Activated T-cell treated with anti-CD3 and anti-CD28 coated beads, Interleukin-2, amount 50 U/mL, for 4 hours (primary cell): ENCODE measurements at regions not wholly inside any gene's neighbourhood (a gene's known extent, or its start where the extent isn't known, plus 50 kb on each side); places are given as distances from the start of the nearest gene placed in this dataset.
A peak's percentile ranks its signal among the peaks of the same experiment; 100 is the strongest.

Source experiments
- ATAC-seq, 2 donors: fragments of 200-7000 bp; cut with Tn5 transposase; one replicate each; pipeline ENCODE4 v1.10.0; 2021
- DNase-seq: peaks from one replicate; pipeline ENCODE4 v3.0.0-alpha.2; 2020
- H3K27me3 Mint-ChIP-seq: one replicate; pipeline ENCODE4 v1.8.0; 2021; ENCODE audit warnings: low read depth, mixed read lengths
- H3K36me3 Mint-ChIP-seq: one replicate; pipeline ENCODE4 v1.8.0; 2022; ENCODE audit warnings: mixed read lengths; ENCODE audit not compliant: insufficient read depth
- H3K4me1 Mint-ChIP-seq: one replicate; pipeline ENCODE4 v1.8.0; 2021; ENCODE audit warnings: low read depth, mixed read lengths
- H3K4me3 Mint-ChIP-seq: one replicate; pipeline ENCODE4 v1.8.0; 2021; ENCODE audit warnings: mild to moderate bottlenecking, moderate library complexity, mixed read lengths
- H3K9me3 Mint-ChIP-seq: one replicate; pipeline ENCODE4 v1.8.0; 2021; ENCODE audit warnings: mixed read lengths

DNA sequence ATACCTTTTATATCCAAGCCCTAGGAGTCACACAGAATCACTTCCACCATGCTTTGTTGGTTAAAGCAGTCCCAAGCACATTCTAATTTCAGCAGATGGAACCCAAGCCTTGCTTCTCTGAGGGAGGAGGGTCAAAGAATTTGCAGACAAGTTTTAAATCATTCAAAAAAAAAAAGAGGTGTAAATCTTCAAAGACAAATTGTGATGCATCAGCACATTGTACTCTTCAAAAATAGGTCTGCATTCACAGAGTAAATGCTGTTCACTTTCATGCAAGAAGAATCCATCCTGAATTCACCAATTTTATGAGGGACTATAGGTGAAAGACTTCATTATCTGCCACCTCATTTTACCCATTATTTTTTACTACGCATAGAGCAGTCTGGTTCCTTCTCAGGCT, 321.8 kb upstream of the PRDM1 start:
- H3K4me1 Mint-ChIP-seq, result no peaks in the 10 kb centered on the region

DNA sequence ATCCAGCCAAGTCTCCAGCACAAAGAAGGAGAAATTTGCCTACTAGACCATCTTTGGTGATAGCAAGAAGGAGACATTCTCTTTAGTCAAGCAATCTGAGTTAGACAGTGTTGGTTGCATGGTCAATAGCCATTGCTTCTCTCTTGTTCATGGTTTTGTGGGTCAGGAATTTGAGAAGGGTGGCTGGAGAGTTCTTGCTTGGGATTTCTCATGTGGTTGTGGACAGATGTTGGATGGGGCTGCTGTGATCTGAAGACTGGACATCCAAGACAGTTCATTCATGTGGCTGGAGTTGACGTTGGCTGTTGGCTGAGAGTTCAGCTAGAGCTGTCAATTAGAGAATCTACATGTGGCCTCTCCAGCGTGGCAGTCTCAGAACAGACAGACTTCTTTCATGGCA, 322.3 kb upstream of the PRDM1 start:
- Mint-ChIP-seq H3K9me3 (no peaks in the 10 kb centered on the region), H3K4me3 (no peak overlapping the region), H3K27me3 (no peaks in the 10 kb centered on the region), H3K36me3 (no peaks in the 10 kb centered on the region), H3K4me1 (no peaks in the 10 kb centered on the region)
- no peak for DNase-seq
- ATAC-seq, result no peak

More for the DNA sequence above, 321.8 kb upstream of the PRDM1 start:
- Mint-ChIP-seq H3K27me3 (no peaks in the 10 kb centered on the region), H3K9me3 (no peaks in the 10 kb centered on the region), H3K36me3 (no peaks in the 10 kb centered on the region), H3K4me3 (no peak overlapping the region)
- ATAC-seq, result no peak
- no peak for DNase-seq

DNA sequence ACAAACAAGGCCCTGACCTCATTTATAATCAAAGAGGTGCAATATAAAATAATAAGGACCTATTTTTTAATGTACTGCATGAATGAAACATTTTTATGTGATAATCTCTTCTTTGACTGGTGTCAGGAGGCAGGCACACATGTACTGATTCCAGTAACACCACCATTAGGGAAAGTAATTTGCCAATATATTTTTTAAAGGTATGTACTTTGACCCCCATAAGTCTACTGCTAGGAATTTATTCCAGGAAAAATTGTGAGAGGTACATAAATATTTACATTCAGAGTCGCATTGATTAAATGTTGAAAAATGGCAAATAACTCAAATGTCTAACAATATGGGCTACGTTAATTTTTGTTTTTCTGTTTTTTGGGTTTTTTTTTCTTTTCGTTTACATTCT, 325.4 kb upstream of the PRDM1 start:
- no peak for DNase-seq
- ATAC-seq, result no peak
- Mint-ChIP-seq H3K36me3 (no peaks in the 10 kb centered on the region), H3K27me3 (peaks cover 3% of the 10 kb centered on the region), H3K4me1 (peaks cover 9% of the 10 kb centered on the region), H3K9me3 (no peaks in the 10 kb centered on the region), H3K4me3 (no peak overlapping the region)

DNA sequence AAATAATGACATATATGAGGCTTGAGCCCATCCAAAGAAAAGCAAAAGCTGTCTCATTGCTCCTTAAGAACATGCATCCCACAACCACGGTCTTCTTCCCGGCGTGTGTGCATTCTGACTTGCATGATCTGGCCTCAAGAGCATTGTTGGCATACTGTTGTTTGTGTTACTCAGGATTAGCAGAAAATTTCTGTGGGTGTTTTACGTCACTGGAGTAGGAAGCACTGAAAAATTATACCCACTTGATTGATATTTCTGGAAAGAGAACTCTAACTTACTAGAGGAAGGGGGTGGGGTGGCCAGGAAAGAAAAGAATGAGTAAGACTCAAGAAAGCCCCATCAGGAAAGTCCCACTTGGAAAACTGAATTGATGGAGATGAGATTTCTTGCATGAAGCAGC, 326.2 kb upstream of the PRDM1 start:
- no peak overlapping the region for H3K4me3 Mint-ChIP-seq
- no peak for ATAC-seq
- H3K27me3 Mint-ChIP-seq, result peaks cover 4% of the 10 kb centered on the region

DNA sequence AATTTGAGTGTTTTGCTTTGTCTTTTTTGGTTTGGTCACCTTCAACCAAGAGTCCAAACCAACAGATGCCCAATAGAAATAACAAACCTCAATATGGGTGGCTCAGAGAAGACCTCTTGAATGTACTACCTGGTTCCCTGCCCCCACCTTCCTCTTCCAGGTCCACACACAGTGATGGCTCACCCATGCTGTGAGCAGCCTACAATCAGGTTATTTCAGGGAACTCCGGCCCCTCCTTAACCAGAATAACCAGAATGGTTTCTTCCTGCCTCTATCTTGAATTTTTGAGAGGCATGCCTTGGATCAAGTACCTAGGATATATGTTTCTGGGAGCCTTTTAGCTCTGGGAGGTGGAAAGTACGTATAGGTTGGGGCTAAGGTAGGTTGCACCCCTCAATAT, 327.1 kb upstream of the PRDM1 start:
- DNase-seq, result no peak
- H3K9me3 Mint-ChIP-seq, result no peaks in the 10 kb centered on the region
- no peak overlapping the region for H3K4me3 Mint-ChIP-seq
- H3K4me1 Mint-ChIP-seq, result peaks cover 9% of the 10 kb centered on the region
- H3K36me3 Mint-ChIP-seq, result no peaks in the 10 kb centered on the region
- no peak for ATAC-seq
- H3K27me3 Mint-ChIP-seq, result peaks cover 4% of the 10 kb centered on the region

More for the DNA sequence above, 326.2 kb upstream of the PRDM1 start:
- no peaks in the 10 kb centered on the region for H3K9me3 Mint-ChIP-seq
- peaks cover 9% of the 10 kb centered on the region for H3K4me1 Mint-ChIP-seq
- no peak for DNase-seq
- no peaks in the 10 kb centered on the region for H3K36me3 Mint-ChIP-seq

DNA sequence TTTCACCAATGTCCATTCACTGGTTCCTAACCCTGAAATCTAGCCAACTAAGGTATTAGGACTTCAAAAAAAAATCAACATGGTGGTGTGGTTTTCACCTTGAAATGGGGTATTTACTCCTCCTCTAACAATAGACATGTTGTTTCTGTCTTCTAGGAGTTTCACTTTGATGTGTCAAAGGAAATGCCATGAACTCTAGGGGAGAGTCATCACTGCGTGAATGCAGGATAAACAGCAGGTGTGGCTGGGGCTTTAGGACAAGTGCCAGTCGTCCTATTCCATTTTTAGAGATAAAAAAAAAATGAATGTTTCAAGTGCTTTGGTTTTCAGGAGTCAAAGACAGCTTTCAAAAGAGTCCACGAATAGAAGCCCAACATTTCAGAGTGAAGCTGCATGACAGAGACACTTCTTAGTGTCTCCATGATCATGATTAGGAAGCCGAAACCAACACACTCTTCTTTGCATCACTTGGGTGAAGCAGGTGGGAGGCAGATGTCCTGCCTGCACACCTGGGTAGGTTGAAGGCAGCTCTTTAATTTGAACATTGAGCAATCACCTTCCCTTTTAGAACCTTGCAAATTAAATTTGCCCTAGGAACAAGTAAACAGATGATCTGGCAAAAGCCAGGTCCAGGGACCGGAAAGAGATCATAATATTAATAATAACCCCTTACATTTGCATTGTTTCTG, 328.5 kb upstream of the PRDM1 start:
- DNase-seq (no peak), ATAC-seq (peak; percentile 60 to 72)
- peaks cover 4% of the 10 kb centered on the region for H3K27me3 Mint-ChIP-seq
- peaks cover 9% of the 10 kb centered on the region for H3K4me1 Mint-ChIP-seq
- no peaks in the 10 kb centered on the region for H3K36me3 Mint-ChIP-seq
- no peak overlapping the region for H3K4me3 Mint-ChIP-seq
- no peaks in the 10 kb centered on the region for H3K9me3 Mint-ChIP-seq

DNA sequence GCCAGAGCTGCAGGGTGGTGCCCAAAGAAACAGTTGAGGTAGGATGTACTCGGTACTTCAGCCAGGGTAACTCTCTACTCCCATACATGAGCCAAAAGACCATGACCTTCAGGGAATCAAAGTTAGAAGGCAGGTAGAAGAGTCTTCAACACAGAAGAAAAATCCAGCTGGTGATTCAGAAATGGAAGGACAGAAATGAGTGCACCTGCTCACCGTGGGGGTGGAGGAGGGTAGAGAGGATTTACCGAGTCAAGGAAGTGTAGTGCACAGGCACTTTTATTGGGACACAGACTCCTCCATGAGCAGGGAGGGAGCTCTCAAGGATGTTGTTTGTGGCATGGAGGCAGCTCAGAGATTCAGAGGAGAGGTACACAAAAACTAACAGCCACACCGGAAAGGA, 330.3 kb upstream of the PRDM1 start:
- Mint-ChIP-seq H3K9me3 (no peaks in the 10 kb centered on the region), H3K4me3 (no peak overlapping the region), H3K4me1 (peaks cover 9% of the 10 kb centered on the region), H3K27me3 (peaks cover 4% of the 10 kb centered on the region), H3K36me3 (no peaks in the 10 kb centered on the region)
- ATAC-seq, result no peak
- no peak for DNase-seq

DNA sequence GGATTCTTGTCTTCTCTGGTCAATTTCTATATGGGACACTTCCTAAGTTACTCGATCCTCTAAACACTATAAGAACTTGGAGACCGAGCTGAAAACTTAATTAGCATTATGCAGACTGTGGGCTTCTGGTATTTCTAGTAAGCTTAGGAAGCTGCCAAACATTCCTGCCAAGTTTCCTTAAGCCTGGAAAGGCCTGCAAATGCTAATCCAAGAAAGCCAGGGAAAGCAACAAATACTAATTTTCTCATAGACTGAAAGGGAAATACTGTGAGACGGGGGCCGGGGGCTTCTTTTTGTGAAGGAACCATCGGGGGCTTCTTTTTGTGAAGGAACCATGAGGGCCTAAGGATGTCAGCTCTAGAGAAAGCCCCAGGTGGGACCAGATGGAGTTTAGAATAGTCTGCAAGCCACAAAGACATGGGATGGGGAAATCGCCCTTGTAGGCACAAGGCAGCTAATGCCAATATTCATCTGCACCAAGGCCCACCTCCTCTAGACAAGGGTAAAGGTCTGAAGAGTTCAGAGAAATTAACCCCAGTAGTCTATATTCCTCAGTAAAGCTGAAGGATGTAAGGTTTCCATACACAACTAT, 332.4 kb upstream of the PRDM1 start:
- DNase-seq (no peak), ATAC-seq (no peak)
- H3K9me3 Mint-ChIP-seq, result no peaks in the 10 kb centered on the region
- peaks cover 9% of the 10 kb centered on the region for H3K4me1 Mint-ChIP-seq
- no peaks in the 10 kb centered on the region for H3K36me3 Mint-ChIP-seq
- H3K4me3 Mint-ChIP-seq, result no peak overlapping the region
- peaks cover 4% of the 10 kb centered on the region for H3K27me3 Mint-ChIP-seq

DNA sequence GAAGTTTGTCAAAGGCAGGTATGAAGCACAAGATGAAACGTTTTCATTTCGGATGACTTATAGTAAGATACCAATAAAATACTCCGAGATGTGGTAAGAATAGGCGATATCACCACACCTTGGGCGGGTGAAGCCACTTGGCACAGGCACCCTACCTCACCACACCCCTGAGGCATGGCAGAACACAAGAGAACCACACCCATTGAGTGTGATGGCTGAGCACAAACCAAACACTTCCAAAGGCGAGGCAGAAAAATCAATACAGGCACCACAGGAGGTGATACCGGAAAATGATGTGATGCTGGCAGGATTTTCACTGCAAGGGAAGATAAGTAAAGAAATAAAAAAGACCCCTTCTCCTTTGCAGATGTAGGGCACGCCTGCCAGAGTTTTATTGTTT, 332.9 kb upstream of the PRDM1 start:
- H3K27me3 Mint-ChIP-seq, result peaks cover 4% of the 10 kb centered on the region
- no peaks in the 10 kb centered on the region for H3K9me3 Mint-ChIP-seq
- ATAC-seq (no peak), DNase-seq (no peak)
- no peaks in the 10 kb centered on the region for H3K36me3 Mint-ChIP-seq
- peaks cover 9% of the 10 kb centered on the region for H3K4me1 Mint-ChIP-seq
- H3K4me3 Mint-ChIP-seq, result no peak overlapping the region

DNA sequence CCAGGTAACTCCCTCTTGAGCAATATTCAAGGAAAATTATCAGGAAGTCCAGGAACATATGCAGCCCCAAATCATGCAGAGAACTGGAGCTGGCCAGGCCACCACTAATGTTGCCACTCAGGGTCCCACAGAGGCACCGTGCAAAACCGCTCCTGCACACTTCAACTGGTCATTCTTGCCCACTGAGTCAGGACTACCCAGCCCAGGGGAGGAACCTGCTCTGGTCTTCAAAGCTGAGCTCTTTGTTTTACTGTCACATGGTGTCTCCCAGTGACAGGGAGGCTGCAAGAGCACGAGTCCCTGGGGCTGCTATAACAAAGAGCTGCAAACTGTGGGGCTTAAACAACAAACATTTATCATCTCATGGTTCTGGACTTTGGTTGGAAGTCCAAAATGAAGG, 336.0 kb upstream of the PRDM1 start:
- H3K9me3 Mint-ChIP-seq, result no peaks in the 10 kb centered on the region
- H3K27me3 Mint-ChIP-seq, result no peaks in the 10 kb centered on the region
- H3K36me3 Mint-ChIP-seq, result no peaks in the 10 kb centered on the region
- DNase-seq, result no peak
- no peak for ATAC-seq
- H3K4me1 Mint-ChIP-seq, result peaks cover 4% of the 10 kb centered on the region
- H3K4me3 Mint-ChIP-seq, result no peak overlapping the region

DNA sequence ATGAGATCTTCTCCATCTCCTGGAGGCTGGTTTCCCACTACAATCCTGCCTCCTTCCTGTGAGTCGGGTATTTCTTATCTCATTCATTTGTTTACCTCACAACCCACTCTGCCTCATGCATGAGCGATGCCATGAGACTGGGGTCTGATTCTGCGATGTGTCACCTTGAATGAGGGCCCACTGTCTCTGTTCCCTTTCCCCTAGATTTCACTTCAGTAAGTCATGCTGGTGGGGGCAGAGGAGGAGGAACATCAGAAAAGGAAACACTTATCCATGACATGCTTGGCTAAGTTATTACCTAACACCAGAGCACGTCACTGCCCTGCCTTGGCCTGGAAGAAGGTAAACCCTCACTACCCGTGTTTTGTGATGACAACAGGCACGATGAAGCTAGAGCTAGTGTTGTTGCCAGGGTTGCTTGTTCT, 337.4 kb upstream of the PRDM1 start:
- H3K36me3 Mint-ChIP-seq, result no peaks in the 10 kb centered on the region
- H3K4me1 Mint-ChIP-seq, result peaks cover 4% of the 10 kb centered on the region
- no peak overlapping the region for H3K4me3 Mint-ChIP-seq
- H3K9me3 Mint-ChIP-seq, result no peaks in the 10 kb centered on the region
- H3K27me3 Mint-ChIP-seq, result peaks cover 2% of the 10 kb centered on the region
- no peak for DNase-seq
- peak in 1 of 2 donors; percentile 30 for ATAC-seq

DNA sequence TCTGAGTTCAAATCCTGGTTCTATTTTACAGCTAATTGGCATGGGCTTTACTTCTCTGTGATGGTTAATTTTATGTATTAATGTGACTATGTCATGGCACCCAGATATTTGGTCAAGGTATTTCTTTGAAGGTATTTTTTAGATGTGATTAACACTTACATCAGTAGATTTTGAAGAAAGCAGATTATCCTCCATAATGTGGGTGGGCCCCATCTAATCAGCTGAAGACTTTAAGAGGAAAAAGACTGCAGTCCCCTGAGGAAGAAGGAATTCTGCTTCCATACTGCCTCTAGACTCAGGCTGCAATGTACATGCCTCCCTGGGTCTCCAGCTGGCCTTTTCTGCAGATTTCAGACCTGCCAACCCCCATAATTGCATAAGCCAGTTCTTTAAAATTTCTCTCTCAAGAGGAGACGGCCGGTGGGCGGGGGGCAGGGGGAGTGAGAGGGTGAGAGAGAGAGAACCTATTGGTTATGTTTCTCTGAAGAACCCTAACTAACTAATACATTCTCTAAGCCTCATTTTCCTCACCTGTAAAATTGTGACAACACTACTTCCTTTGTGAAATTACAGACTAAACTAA, 338.2 kb upstream of the PRDM1 start:
- DNase-seq (no peak), ATAC-seq (no peak)
- Mint-ChIP-seq H3K4me3 (no peak overlapping the region), H3K36me3 (no peaks in the 10 kb centered on the region), H3K27me3 (peaks cover 2% of the 10 kb centered on the region), H3K9me3 (no peaks in the 10 kb centered on the region), H3K4me1 (peaks cover 4% of the 10 kb centered on the region)

DNA sequence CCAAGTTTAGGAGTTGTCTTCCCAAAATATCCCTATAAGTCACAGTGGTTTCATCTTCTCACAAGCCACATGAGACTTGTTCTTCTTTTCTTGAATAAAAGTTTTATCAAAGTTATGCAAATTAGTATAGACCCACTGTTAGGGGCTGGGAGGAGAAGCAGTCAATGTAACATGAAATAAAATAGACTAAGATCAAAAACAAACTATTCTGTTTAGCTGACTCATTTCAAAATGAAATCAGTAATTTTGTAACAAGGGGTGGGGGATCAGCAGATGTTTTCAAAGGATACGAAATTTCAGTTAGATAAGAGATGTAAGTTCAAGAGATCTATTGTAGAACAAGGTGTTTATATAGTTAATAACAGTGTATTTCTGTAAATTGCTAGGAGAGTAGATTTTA, 339.6 kb upstream of the PRDM1 start:
- ATAC-seq, result no peak

DNA sequence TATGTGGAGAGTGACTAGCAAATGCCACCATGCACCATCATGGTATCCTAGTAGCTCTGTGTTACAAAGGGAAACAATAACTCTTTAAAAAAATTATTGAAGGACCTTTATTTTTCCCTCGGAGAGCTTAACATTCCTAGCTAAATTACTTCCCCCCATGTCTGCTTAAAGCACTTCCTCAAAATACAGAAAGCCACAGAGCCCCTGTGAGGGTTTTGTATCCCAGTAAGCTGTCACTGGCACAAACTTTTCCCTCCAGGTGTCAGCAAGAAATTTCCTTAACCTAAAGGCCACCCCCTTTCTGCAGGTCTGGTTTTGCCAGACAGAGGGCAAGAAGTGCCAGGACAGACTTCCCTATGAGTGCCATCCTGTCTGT, 340.0 kb upstream of the PRDM1 start:
- Mint-ChIP-seq H3K27me3 (peaks cover 2% of the 10 kb centered on the region), H3K4me1 (peaks cover 4% of the 10 kb centered on the region), H3K36me3 (no peaks in the 10 kb centered on the region), H3K9me3 (no peaks in the 10 kb centered on the region), H3K4me3 (no peak overlapping the region)
- no peak for ATAC-seq
- DNase-seq, result no peak

More for the DNA sequence above, 339.6 kb upstream of the PRDM1 start:
- Mint-ChIP-seq H3K27me3 (peaks cover 2% of the 10 kb centered on the region), H3K4me3 (no peak overlapping the region), H3K4me1 (peaks cover 4% of the 10 kb centered on the region), H3K9me3 (no peaks in the 10 kb centered on the region), H3K36me3 (no peaks in the 10 kb centered on the region)
- DNase-seq, result no peak

DNA sequence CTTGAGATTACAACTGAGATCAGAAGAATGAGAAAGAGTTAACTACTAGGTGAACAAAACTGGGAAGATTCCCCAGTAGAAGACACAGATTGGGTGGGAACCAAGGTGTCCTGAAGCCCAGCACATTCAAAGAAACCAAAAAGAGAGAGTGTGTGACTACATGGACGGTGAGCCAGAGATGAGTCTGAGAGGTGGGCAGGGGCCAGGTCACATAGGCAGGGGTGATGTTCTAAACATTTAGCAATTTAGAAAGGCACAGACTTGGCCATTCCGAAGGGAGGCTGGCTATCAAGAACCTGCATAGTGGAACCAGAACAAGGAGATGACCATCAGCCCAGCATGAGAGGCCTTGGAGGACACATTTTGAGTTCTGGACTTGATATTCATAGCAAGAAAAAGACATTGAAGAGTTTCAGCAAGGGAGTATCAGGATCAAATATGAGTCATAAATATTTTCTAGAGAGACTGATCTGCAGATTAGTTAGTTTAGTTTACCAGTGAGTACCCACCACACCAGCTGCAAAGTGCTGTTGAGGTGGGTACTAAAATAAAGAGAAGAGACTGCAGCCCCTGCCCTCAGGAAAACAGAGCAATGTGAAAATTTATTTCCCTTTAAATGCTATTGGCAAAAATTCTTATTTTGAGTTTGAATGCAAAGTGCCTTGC, 340.5 kb upstream of the PRDM1 start:
- ATAC-seq (peak in 1 of 2 donors; percentile 23), DNase-seq (no peak)
- H3K36me3 Mint-ChIP-seq, result no peaks in the 10 kb centered on the region
- H3K27me3 Mint-ChIP-seq, result peaks cover 2% of the 10 kb centered on the region
- peaks cover 4% of the 10 kb centered on the region for H3K4me1 Mint-ChIP-seq
- no peak overlapping the region for H3K4me3 Mint-ChIP-seq
- H3K9me3 Mint-ChIP-seq, result no peaks in the 10 kb centered on the region
